ENCODE measurements at regions not wholly inside any gene's neighbourhood (a gene's known extent, or its start where the extent isn't known, plus 50 kb on each side); places are given as distances from the start of the nearest gene placed in this dataset.

DNA sequence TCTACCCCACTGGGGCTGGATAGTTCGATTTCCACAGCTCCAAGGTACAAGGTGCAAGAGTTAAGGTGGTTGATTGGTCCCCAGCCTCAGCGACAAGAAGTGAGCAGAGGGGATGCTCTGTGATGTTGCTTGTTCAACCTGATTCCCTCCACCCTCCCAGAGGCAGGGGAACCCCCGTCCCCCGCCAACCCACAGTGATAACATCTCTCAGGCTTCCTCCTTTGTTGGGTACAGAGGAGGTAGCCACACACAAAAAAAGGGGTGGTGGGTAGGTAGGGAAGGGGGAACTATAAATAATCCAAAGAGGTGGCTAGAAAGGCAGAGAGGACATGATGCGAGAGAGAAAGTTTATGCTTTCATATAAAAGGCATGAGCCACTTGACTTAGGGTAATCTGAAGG is 192.9 kb upstream of the POU3F3 start:
- TF ChIP-seq POLR2A (IDR thresholded peaks at IDR 0.05) (no peak), POLR2AphosphoS5 (IDR thresholded peaks at IDR 0.05; ENCODE audit: insufficient read depth in 1 of 2, low read depth in 1 of 2) (no peak), CTCF (IDR thresholded peaks at IDR 0.05) (no peak)
- Histone ChIP-seq H3K36me3 (no peaks in the 10 kb centered on the region), H3K9me3 (no peaks in the 10 kb centered on the region), H3K27ac (no peak overlapping the region), H3K4me3 (no peak overlapping the region), H3K4me1 (no peaks in the 10 kb centered on the region), H3K27me3 (no peaks in the 10 kb centered on the region)
- intact Hi-C loops (cut with DNase I), result no loop called here
- DNase-seq (ENCODE audit: extremely low spot score in 2 of 2), result no peak

DNA sequence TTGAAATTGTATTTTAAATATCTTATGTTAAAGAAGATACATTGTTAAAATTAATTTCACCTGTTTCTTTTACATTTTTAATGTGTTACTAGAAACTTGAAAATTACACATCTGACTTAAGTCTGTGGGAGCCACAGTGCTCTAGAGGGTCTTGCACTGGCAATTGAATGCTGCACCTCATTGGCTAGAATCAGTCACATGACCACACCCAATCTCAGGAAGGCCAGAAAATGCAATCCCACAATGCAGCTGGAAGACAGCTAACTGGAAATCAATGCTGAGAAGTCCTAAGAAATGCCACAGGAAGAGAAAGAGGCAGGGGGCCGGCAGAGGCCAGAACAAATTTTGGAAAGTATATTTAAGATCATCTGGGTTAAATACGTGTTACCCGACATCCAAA is 189.2 kb upstream of the POU3F3 start:
- H3K27ac ChIP-seq, result no peak overlapping the region
- no peaks in the 10 kb centered on the region for H3K27me3 ChIP-seq
- no peaks in the 10 kb centered on the region for H3K4me1 ChIP-seq
- intact Hi-C loops (cut with DNase I), result no loop called here
- TF ChIP-seq POLR2AphosphoS5 (IDR thresholded peaks at IDR 0.05; ENCODE audit: insufficient read depth in 1 of 2, low read depth in 1 of 2) (no peak), POLR2A (IDR thresholded peaks at IDR 0.05) (no peak), CTCF (IDR thresholded peaks at IDR 0.05) (no peak)
- no peaks in the 10 kb centered on the region for H3K9me3 ChIP-seq
- H3K36me3 ChIP-seq, result no peaks in the 10 kb centered on the region
- no peak overlapping the region for H3K4me3 ChIP-seq
- no peak for DNase-seq (ENCODE audit: extremely low spot score in 2 of 2)

GRCh38 chr2:104668631-104669030 is 185.3 kb upstream of the POU3F3 start:
- H3K27ac ChIP-seq, result no peak overlapping the region
- H3K9me3 ChIP-seq, result no peaks in the 10 kb centered on the region
- no peak for DNase-seq (ENCODE audit: extremely low spot score in 2 of 2)
- no peaks in the 10 kb centered on the region for H3K27me3 ChIP-seq
- no peaks in the 10 kb centered on the region for H3K36me3 ChIP-seq
- TF ChIP-seq POLR2AphosphoS5 (IDR thresholded peaks at IDR 0.05; ENCODE audit: insufficient read depth in 1 of 2, low read depth in 1 of 2), result no peak
- no peak for TF ChIP-seq CTCF (IDR thresholded peaks at IDR 0.05)
- TF ChIP-seq POLR2A (IDR thresholded peaks at IDR 0.05), result no peak
- H3K4me1 ChIP-seq, result no peaks in the 10 kb centered on the region
- intact Hi-C loops (cut with DNase I), result no loop called here
- H3K4me3 ChIP-seq, result no peak overlapping the region

DNA sequence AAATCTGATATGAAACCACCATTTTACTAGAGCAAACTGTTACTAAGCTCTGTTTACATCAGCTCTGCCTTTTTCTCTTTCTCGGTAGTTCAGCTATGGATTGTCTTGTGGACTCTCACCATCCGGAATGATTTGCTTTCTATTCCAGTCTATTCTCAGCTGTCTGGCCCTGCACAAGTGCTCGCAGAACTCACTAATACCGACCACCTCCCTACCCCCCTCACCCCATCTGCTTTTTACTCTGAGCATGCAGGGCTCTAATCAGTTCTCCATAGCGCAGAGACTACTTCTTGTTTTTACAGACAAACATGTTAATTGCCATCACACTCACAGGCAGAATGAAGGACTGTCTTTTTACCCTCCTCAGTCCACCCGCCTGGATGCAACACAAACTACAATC is 180.7 kb upstream of the POU3F3 start:
- TF ChIP-seq POLR2A (IDR thresholded peaks at IDR 0.05) (no peak), CTCF (IDR thresholded peaks at IDR 0.05) (no peak), POLR2AphosphoS5 (IDR thresholded peaks at IDR 0.05; ENCODE audit: insufficient read depth in 1 of 2, low read depth in 1 of 2) (no peak)
- intact Hi-C loops (cut with DNase I), result no loop called here
- Histone ChIP-seq H3K4me3 (no peak overlapping the region), H3K4me1 (no peaks in the 10 kb centered on the region), H3K27me3 (no peaks in the 10 kb centered on the region), H3K9me3 (no peaks in the 10 kb centered on the region), H3K27ac (no peak overlapping the region), H3K36me3 (no peaks in the 10 kb centered on the region)
- DNase-seq (ENCODE audit: extremely low spot score in 2 of 2), result no peak

GRCh38 chr2:104678181-104678580 is 175.7 kb upstream of the POU3F3 start:
- H3K27ac ChIP-seq, result no peak overlapping the region
- DNase-seq (ENCODE audit: extremely low spot score in 2 of 2), result no peak

More at GRCh38 chr2:104678181-104678580, 175.7 kb upstream of the POU3F3 start:
- TF ChIP-seq POLR2A (IDR thresholded peaks at IDR 0.05), result no peak
- TF ChIP-seq POLR2AphosphoS5 (IDR thresholded peaks at IDR 0.05; ENCODE audit: insufficient read depth in 1 of 2, low read depth in 1 of 2), result no peak
- no peak for TF ChIP-seq CTCF (IDR thresholded peaks at IDR 0.05)
- Histone ChIP-seq H3K36me3 (no peaks in the 10 kb centered on the region), H3K4me1 (no peaks in the 10 kb centered on the region), H3K27me3 (no peaks in the 10 kb centered on the region), H3K4me3 (no peak overlapping the region), H3K9me3 (no peaks in the 10 kb centered on the region)
- intact Hi-C loops (cut with DNase I), result no loop called here
